ENCODE measurements at regions not wholly inside any gene's neighbourhood (a gene's known extent, or its start where the extent isn't known, plus 50 kb on each side); places are given as distances from the start of the nearest gene placed in this dataset.
"Not testable (repeated sequence)": the region's sequence is repeated elsewhere in the genome, so short reads cannot be mapped to it uniquely, and the experiment has no call there.

GRCh38 chr2:87592974-87593373 lies 154.9 kb upstream of the PLGLB2 start:
- H3K27ac ChIP-seq; intact Hi-C loops (cut with DNase I); H3K4me1 ChIP-seq (replicated peaks in 1 of 2); H3K36me3 ChIP-seq (replicated peaks in 1 of 2); H3K4me3 ChIP-seq; H3K27me3 ChIP-seq; H3K9me3 ChIP-seq (replicated peaks in 1 of 3); DNase-seq: not testable (repeated sequence)
- WGBS, 4 donors, result 82 to 95% (median 89%) methylated on average over 3 to 4 of the region's 4 CpGs

GRCh38 chr2:87593784-87594610 lies 153.9 kb upstream of the PLGLB2 start:
- H3K4me1 ChIP-seq (replicated peaks in 1 of 2); H3K4me3 ChIP-seq; H3K9me3 ChIP-seq (replicated peaks in 1 of 3); H3K36me3 ChIP-seq (replicated peaks in 1 of 2); H3K27me3 ChIP-seq; intact Hi-C loops (cut with DNase I); H3K27ac ChIP-seq: not testable (repeated sequence)
- WGBS, 4 donors, result 0 to 14% (median 5%) methylated on average over 3 to 8 of the region's 10 CpGs; no CpG with 5 or more reads in 1 of the 4 donors
- peak; percentile 83 to 94 (median 90) for DNase-seq

GRCh38 chr2:87594611-87594992 lies 153.3 kb upstream of the PLGLB2 start:
- DNase-seq; H3K9me3 ChIP-seq (replicated peaks in 1 of 3); H3K27me3 ChIP-seq; H3K27ac ChIP-seq; H3K4me1 ChIP-seq (replicated peaks in 1 of 2); intact Hi-C loops (cut with DNase I); H3K36me3 ChIP-seq (replicated peaks in 1 of 2); H3K4me3 ChIP-seq: not testable (repeated sequence)
- 67 to 81% (median 72%) methylated on average over 4 to 7 of the region's 7 CpGs for WGBS, 4 donors

GRCh38 chr2:87595017-87595416 lies 152.9 kb upstream of the PLGLB2 start:
- H3K36me3 ChIP-seq (replicated peaks in 1 of 2); H3K4me3 ChIP-seq; H3K27me3 ChIP-seq; intact Hi-C loops (cut with DNase I); H3K4me1 ChIP-seq (replicated peaks in 1 of 2); H3K9me3 ChIP-seq (replicated peaks in 1 of 3); H3K27ac ChIP-seq: not testable (repeated sequence)
- DNase-seq, result peak in 1 of 7 donors; percentile 51
- WGBS, 4 donors, result 39 to 62% (median 46%) methylated on average over 3 to 6 of the region's 6 CpGs

- H3K27ac ChIP-seq; H3K27me3 ChIP-seq; H3K4me1 ChIP-seq (replicated peaks in 1 of 2); DNase-seq; H3K9me3 ChIP-seq (replicated peaks in 1 of 3); H3K4me3 ChIP-seq; H3K36me3 ChIP-seq (replicated peaks in 1 of 2); intact Hi-C loops (cut with DNase I): not testable (repeated sequence)
- 67 to 85% (median 82%) methylated on average over 1 to 2 of the region's 3 CpGs for WGBS, 4 donors
Observed at GRCh38 chr2:87600961-87601360, 146.9 kb upstream of the PLGLB2 start.

- H3K27me3 ChIP-seq; H3K4me3 ChIP-seq; H3K9me3 ChIP-seq (replicated peaks in 1 of 3); H3K36me3 ChIP-seq (replicated peaks in 1 of 2); intact Hi-C loops (cut with DNase I); H3K27ac ChIP-seq; DNase-seq; H3K4me1 ChIP-seq (replicated peaks in 1 of 2): not testable (repeated sequence)
- WGBS, 4 donors, result no CpG with 5 or more reads among the region's 7 CpGs
Observed at GRCh38 chr2:87602118-87602517, 145.8 kb upstream of the PLGLB2 start.

GRCh38 chr2:87602728-87603127 lies 145.2 kb upstream of the PLGLB2 start:
- WGBS, 4 donors, result no CpG with 5 or more reads among the region's 2 CpGs
- H3K4me1 ChIP-seq (replicated peaks in 1 of 2); intact Hi-C loops (cut with DNase I): not testable (repeated sequence)

GRCh38 chr2:87603418-87604278 lies 144.2 kb upstream of the PLGLB2 start:
- H3K4me1 ChIP-seq (replicated peaks in 1 of 2); DNase-seq; H3K27me3 ChIP-seq; H3K36me3 ChIP-seq (replicated peaks in 1 of 2); H3K9me3 ChIP-seq (replicated peaks in 1 of 3); H3K4me3 ChIP-seq; intact Hi-C loops (cut with DNase I): not testable (repeated sequence)
- 40 to 62% (median 58%) methylated on average over 2 to 5 of the region's 10 CpGs; no CpG with 5 or more reads in 1 of the 4 donors for WGBS, 4 donors
- H3K27ac ChIP-seq, result peak overlapping the region in 1 of 5 donors; percentile 10

More at GRCh38 chr2:87602728-87603127, 145.2 kb upstream of the PLGLB2 start:
- not testable (repeated sequence) for H3K4me3 ChIP-seq; DNase-seq; H3K27ac ChIP-seq; H3K9me3 ChIP-seq (replicated peaks in 1 of 3); H3K36me3 ChIP-seq (replicated peaks in 1 of 2); H3K27me3 ChIP-seq

GRCh38 chr2:87604279-87604818 lies 143.5 kb upstream of the PLGLB2 start:
- H3K27me3 ChIP-seq; H3K4me3 ChIP-seq; intact Hi-C loops (cut with DNase I); H3K36me3 ChIP-seq (replicated peaks in 1 of 2); H3K9me3 ChIP-seq (replicated peaks in 1 of 3); H3K4me1 ChIP-seq (replicated peaks in 1 of 2): not testable (repeated sequence)
- 35 to 52% methylated on average over 2 to 3 of the region's 6 CpGs; no CpG with 5 or more reads in 2 of the 4 donors for WGBS, 4 donors
- peak overlapping the region in 1 of 5 donors; percentile 10 for H3K27ac ChIP-seq
- peak in 2 of 7 donors; percentile 4 to 75 for DNase-seq

GRCh38 chr2:87604980-87605379 lies 142.9 kb upstream of the PLGLB2 start:
- no CpG with 5 or more reads among the region's 2 CpGs for WGBS, 4 donors
- H3K27me3 ChIP-seq; H3K9me3 ChIP-seq (replicated peaks in 1 of 3); DNase-seq; H3K4me1 ChIP-seq (replicated peaks in 1 of 2); H3K36me3 ChIP-seq (replicated peaks in 1 of 2); H3K4me3 ChIP-seq; H3K27ac ChIP-seq; intact Hi-C loops (cut with DNase I): not testable (repeated sequence)
